AG08395 (cell line): ENCODE measurements at regions not wholly inside any gene's neighbourhood (a gene's known extent, or its start where the extent isn't known, plus 50 kb on each side); places are given as distances from the start of the nearest gene placed in this dataset.
A peak's percentile ranks its signal among the peaks of the same experiment; 100 is the strongest.
"Not testable (repeated sequence)": the region's sequence is repeated elsewhere in the genome, so short reads cannot be mapped to it uniquely, and the experiment has no call there.

Experiments used
- DNase-seq: peaks from one replicate; pipeline ENCODE4 v3.0.0; 2012; ENCODE audit warnings: mixed read lengths, low spot score

DNA sequence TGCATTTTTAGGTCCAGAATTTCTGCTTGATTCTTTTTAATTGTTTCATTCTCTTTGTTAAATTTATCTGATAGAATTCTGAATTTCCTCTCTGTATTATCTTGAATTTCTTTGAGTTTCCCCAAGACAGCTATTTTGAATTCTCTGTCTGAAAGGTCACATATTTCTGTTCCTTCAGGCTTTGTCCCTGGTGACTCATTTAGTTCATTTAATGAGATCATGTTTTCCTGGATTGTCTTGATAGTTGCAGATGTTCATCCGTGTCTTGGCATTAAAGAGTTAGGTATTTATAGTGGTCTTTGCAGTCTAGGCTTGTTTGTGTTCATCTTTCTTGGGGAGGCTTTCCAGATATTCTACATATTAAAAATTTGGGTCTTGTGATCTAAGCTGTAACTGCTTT is 694.8 kb upstream of the CCDC179 start:
- DNase-seq, result peak; percentile 2

DNA sequence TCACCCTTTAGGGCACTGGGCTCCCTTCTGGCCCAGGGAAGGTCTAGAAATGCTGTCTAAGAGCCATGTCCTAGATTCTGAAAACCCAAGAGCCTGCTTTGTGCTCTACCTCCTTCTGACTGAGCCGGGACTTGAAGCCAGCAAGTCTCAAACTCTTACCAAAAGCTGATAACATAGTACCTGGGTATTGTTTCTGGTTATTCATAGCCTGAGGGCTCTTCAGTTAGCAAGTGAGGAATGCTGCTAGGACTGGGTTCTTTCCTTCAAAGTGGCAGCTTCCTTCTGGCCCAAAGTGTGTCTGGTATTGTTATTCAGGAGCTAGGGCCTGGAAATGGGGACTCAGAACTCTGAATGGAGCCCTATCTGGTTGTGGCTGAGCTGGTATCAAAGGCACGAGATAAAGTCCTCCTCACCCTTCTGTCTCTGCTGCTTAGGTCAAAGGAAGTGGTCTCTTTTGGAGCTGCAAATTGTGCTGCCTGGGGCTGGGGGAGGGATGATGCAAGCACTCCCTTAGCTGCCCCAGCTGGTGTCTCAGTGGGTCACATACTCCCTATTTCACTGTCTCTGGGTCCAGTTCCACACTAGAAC is 696.0 kb upstream of the CCDC179 start:
- DNase-seq, result no peak

DNA sequence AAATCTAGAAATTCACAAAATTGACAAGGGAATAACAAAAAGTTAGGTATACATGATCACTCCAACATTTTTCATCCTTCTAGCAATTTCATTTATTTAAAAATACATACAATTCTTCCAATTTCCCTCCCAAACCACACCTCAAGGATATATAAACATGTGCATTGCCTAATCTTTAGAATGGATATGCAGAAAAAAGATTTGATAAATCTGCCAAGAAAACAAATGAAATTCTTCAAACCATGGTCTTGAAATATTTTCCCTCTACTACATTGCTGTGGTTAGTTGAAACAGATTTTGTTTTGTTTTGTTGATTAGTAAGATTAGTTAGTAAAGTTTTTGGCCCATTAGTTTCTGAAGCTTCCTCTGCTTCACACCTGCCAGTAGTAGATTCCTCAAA is 703.3 kb upstream of the CCDC179 start:
- DNase-seq, result no peak

DNA sequence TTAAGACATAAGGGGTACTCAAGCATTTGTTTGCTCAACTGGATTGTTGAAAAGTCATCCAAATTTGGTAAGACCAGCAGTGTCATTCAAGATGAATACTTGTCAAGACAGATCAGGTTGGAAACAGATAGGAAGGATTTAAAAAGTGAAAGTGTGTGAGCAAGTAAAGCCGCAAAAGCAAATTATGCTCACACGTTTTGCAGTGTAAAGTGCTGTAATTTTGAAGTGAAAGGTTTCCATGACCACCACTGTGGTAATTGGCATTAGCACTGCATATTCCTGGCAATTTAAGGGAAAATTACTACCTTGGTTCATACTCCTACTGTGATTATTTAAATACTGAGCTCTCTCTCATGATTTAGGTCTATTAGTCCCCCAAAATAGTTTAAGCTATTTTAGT is 704.1 kb upstream of the CCDC179 start:
- DNase-seq, result no peak

DNA sequence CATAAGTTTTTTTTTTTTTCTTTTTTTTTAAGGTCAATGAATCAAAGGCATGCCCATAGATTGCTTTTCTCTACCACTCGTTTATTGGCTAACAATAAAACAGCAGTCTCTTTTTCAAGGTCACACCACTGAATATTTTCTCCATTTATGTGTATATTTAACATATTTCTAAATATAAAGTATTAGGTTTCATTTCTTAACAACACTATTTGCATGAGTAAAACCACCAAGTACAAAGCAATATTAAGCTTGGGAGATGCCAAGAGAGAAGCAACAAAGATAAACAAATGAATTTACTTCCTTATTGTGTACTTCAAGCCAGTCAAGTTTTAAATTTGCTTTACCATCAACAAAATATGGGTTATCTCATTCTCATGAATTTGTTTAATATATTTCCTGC is 708.9 kb upstream of the CCDC179 start:
- DNase-seq, result no peak

DNA sequence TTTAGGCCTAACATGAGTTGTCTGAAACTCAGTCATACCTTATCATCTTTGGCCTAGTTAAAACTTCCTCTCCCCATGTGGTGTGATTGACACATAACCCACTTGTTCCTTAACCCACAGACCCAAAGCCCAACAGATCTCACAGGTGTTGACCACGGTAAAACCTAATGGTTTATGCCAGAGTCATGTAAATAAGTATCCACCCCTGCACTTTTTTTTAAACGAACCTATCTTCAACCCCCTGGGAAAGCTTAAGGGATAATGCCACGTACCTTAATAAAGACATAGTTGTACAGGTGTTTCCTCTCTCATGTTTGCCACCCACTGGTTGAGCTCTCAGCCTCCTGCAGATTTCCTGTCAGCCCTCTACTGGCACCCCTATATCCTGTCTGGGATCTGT is 709.3 kb upstream of the CCDC179 start:
- DNase-seq, result no peak

DNA sequence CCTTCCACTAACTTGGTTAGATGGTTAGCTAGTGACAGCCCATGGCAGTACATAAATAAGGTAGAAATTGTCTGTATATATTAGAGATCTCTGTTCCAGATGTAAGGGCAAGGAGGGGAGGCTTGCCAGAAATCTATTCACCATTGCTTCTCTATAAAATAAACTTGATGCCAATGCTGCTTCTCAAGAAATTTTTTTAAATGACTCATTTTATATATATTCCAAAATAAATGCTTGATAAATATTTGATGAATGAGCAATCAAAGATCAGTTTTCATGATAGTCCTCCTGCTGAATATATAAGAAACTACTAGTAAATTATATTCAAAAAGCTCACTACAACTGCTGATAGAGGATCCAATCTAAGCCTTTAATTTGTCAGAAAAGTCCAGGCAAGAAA is 710.6 kb upstream of the CCDC179 start:
- DNase-seq, result no peak

DNA sequence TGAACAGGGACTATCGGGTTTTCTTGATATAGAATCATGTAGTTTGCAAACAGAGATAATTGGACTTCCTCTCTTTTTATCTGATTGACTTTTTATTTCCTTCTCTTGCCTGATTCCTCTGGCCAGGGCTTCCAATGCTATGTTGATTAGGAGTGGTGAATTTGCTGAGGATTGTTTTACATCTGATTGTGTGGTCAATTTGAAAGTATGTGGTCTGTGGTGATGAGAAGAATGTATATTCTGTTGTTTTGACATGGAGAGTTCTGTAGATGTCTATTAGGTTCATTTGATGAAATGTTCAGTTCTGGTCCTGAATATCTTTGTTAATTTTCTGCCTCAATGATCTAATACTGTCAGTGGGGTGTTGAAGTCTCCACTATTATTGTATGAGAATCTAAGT is 713.2 kb upstream of the CCDC179 start:
- no peak for DNase-seq

DNA sequence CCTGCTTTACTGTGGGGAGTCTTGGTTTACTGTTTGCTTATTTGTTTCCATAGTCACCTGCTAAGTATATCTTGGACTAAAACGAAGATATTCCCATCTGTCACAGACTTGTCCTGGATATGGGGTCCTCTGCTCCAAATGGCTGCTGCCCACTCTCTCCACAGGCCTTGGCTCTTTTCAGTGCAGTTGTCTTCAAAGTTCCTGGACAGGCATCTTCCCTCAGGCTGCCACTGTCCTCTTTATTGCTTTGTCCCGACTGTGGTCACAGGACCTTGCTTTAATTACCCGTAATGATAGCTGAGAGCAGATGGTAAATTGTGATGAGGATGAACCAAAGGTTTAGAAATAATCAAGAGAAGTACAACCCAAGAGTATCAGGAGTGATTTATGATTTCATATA is 713.9 kb upstream of the CCDC179 start:
- DNase-seq, result no peak

DNA sequence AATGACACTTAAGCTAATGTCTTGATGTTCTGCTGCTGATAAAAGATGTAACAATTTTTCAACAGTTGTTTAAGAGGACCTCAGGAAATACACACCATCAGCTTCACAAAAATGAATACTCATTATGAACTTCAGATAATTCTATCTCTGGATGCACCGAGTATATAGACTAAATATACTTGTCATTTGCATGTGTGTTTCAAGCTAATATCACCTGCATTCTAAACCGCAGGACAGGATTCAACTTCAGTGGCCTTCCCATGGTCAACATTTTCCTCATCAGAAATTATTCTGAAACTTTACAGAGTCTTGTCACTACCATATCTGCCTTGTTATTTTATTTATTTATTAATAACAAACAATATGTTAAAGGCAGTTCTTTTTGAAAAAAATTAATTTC is 717.0 kb upstream of the CCDC179 start:
- no peak for DNase-seq

DNA sequence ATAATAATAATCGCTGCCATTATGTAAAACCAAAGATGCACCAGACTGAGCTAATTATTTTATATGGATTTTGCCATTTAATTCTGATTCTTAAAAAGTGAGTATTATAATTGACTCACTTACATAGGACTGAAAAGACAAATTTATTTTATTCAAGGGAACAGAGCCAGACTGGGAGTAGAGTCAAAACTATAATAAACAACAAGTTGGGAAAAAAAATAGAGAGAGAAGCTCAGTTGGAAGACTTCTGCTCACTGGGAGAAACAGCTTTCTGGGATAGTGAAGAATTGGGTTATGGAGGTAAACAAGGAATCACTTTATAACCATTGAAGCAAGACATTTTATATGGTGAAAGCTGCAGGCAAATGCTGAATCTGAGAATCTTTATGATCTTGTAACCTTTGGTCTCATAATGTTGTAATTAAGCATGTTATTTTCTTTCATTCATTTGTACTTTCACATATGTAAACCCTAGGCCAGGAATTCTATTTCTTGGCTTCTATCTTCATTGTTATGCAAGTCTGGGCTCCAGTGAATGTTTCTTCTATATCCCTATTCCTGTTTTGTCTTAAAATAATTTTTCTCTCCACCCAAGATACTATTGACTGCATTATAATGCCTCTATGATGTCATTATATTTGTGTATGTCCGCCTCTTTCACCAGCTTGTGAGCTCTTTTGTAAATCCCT is 725.3 kb upstream of the CCDC179 start:
- DNase-seq, result no peak

DNA sequence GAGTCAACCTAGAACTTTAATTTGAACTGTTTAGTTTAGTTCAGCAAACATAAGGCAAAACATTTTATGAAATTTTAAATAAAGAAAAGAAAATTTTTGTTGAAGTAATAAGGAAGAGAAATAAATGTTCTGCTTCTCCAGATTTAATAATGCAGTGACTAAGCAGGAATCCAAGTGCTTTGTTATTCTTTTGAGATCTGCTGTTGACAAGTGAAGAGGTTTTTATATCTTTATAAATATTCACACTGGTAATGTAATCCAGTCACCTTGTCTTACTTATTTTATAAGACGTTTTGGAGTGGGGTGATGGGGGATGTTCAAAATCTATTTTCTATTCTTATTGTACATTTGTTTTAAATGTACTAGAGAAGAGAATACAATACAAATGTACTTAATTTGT is 725.9 kb upstream of the CCDC179 start:
- no peak for DNase-seq

DNA sequence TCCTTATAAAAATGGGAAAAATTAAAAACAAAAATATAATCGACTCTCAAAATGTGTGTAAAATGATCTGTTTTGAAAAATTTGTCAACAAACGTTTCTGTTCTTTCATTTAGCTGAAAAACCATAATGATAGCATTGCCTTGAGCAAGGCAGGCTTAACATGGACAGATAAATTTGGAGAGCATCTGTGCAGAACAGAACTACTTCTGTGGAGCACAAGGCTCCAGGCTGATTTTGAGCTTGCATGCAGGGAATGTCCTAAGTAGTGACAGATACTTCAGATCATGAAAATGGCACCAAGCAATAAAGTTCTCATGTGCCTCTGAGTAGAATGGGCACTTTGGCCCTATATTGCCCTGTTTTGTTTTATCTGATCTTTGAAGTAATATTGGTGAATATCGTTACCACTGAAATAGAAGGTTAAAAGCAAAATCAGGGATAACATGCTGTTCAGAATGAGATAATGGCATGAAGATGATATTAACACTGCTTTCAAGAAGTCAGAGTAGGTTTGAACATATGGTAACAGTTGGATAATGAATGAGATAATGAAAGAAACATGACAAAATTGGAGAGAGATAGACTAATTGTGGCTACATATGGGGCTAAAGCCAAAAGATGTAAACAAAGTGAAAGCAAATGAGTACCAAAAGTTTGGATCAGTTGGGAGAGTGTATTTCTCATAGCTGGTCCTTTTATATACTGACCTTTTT is 730.5 kb upstream of the CCDC179 start:
- DNase-seq, result no peak

DNA sequence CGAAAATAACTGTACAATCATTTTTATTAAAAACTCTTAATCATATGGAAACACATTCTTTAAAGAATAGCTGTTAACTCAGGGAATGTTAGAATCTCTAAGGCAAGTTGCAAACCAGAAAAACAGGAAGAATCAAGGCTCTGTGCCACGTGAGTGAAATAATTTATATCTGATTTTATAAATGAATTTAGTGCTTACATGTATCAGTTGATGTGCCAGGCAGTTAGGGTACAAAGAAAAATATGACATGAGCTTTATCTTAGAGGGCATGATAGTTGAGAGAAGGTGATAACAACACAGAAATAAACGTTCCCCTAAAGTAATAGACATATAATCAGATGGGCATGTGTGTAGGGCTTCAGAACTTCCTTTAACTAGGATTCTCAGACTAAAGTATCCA is 734.5 kb upstream of the CCDC179 start:
- no peak for DNase-seq

DNA sequence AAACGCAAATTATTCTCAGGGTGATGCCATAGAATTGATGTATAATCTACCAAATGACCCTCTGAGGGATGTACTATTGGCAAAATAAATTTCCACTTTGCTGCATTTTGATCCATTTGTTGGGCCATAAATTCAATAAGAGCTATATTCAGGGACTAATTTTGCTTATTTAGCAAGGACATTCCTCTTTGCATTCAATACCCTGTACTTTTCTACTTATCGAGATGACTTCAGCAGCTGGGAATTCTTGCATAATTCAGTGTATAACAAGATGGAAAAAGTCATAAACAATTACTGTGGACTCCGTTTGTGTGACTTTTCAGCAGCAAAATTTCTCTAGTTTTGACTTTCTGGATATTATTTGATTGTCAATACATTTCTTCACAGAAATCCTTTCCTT is 744.7 kb upstream of the CCDC179 start:
- DNase-seq, result no peak

DNA sequence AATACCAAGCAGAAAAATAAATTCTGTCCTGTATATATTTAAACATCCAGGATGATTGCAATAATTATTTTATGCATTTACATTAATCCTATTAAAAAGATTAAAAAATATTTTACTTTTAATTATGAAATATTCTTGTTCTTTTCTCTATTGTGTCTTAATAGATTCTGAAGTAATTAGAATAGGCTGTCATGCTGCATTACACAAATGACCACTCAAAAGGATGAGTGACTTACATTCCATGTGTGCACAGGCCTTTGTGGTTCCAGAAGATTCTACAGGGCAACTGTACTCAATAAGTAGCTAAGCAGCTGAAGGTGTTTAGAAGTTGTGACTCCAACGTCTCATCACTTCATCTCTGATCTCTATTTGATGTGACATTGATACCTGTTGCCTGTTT is 745.9 kb upstream of the CCDC179 start:
- DNase-seq, result no peak

DNA sequence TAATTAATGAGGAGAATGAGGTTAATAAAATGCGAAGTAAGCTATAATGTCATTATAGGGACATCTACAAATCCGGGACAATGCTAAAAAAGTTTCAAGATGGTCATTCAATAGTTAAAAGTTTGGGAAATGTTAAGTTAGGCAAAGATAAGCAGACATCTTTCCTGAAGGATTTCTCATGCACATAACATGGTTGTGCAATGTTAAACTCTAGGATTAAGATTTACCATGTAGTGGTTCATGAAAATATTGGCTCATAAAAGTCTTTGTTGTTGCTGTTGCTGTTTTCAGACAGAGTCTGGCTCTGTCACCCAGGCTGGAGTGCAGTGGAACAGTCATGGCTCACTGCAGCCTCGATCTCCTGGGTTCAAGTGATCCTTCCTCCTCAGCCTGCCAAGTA is 751.5 kb upstream of the CCDC179 start:
- DNase-seq, result no peak

DNA sequence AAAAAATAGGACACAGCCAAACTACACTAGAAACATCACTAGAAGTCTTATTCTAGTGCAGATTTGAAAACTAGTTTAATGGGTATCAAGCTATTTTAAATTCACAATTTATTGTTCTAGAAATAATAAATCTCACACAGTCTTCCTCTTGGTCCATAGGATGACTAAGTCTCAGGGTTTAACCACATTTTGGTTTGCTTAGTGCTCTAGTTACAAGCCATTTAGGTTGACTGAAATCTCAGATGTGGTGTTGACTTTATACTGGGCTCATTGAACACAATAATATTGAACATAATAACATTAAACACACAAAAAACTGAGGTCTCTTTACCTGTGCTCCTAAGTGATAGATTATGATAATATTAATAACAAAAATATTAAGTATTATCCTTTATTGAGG is 760.3 kb upstream of the CCDC179 start:
- DNase-seq, result no peak

DNA sequence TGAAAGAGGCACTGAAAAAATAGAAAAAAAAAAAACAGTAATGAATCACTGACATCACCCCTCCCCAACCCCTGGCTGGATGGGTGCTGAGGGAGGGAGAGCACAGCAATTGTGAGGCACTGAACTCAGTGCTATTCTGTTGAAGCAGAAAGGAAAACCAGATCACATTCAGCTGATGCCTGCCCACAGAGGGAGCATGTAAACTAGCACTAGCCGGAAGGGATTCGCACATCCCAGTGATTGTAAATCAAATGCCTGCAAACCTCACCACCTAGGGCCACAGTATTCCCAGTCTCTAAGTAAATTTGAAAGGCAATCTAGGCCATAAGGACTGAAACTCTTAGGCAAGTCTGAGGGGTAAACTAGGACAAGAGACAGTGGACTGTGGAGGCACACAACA is 772.0 kb upstream of the CCDC179 start:
- no peak for DNase-seq

DNA sequence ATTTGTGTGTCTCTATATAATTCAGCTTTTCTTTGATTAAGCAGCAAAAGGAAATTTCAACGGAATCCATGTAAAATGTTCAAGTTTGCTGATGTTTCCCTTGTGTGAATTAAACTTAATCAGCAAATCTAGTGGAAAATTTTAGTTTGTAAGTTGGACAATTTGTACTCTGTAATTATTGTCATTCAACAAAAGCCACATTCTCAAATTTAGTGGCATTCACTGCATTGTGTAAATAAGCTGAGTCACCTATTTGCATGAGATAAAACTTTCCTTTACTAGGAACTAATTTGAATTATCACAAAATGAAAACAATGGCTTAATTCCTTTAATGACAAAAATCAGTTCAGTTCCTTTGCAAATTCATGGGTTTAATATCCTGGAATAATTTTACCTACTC is 784.2 kb upstream of the CCDC179 start:
- DNase-seq, result no peak

DNA sequence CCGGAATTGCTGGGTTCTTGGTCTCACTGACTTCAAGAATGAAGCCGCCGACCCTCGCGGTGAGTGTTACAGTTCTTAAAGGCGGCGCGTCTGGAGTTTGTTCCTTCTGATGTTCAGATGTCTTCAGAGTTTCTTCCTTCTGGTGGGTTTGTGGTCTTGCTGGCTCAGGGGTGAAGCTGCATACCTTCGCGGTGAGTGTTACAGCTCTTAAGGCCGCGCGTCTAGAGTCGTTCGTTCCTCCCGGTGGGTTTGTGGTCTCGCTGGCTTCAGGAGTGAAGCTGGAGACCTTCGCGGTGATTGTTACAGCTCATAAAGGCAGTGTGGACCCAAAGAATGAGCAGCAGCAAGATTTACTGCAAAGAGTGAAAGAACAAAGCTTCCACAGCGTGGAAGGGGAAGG is 792.1 kb upstream of the CCDC179 start:
- not testable (repeated sequence) for DNase-seq

DNA sequence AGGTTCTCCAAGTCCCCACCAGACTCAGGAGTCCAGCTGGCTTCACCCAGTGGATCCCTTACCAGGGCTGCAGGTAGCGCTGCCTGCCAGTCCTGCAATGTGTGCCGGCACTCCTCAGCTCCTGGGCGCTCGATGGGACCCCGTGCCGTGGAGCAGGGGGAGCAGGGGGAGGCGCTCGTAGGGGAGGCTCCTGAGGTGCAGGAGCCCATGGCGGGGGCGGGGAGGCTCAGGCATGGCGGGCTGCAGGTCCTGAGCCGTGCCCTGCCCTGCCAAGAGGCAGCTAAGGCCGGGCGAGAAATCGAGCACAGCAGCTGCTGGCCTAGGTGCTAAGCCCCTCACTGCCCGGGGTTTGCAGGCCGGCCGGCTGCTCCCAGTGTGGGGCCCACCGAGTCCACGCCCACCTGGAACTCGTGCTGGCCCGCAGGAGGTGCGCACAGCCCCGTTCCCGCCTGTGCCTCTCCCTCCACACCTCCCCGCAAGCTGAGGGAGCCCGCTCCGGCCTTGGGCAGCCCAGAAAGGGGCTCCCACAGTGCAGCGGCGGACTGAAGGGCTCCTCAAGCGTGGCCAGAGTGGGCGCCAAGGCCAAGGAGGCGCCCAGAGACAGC is 792.9 kb upstream of the CCDC179 start:
- no peak for DNase-seq

DNA sequence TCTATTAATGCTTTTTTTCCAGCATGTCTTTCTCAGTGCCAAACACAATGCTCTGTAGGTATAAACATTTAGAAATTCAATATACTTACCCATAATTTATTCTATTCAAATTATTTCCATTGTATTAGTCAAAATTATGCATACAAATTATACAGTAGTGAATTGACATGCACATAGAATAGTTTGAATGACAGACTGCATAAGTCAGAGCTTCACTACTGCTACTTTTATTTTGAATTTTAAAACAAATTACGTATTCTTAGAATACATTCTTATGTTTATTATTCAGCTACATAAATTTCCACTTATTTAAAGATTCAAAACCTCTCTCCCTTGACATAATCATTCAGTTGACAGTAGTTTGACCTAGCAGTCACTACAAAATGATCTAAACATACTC is 808.0 kb upstream of the CCDC179 start:
- DNase-seq, result no peak
